Mesodermal cell (in vitro differentiated cells): ENCODE measurements at regions not wholly inside any gene's neighbourhood (a gene's known extent, or its start where the extent isn't known, plus 50 kb on each side); places are given as distances from the start of the nearest gene placed in this dataset.

Experiments
- H3K27ac ChIP-seq: 2 replicates; pipeline ENCODE4 v1.7.0; 2013; ENCODE audit warnings: mild to moderate bottlenecking, low read depth, low read length, moderate library complexity; ENCODE audit not compliant: severe bottlenecking
- H3K36me3 ChIP-seq: 2 replicates; pipeline ENCODE4 v1.7.1; 2013; ENCODE audit warnings: mild to moderate bottlenecking, low read length, moderate library complexity; ENCODE audit not compliant: control insufficient read depth, insufficient read depth
- H3K4me1 ChIP-seq: one replicate; pipeline ENCODE4 v1.7.1; 2013; ENCODE audit warnings: mild to moderate bottlenecking, low read length; ENCODE audit not compliant: insufficient read depth, control insufficient read depth, poor library complexity, severe bottlenecking
- H3K4me3 ChIP-seq: 2 replicates; pipeline ENCODE4 v1.7.0; 2013; ENCODE audit warnings: low read length, control low read depth, mild to moderate bottlenecking; ENCODE audit not compliant: insufficient read depth, poor library complexity, severe bottlenecking; ENCODE audit errors: extremely low read depth
- H3K9me3 ChIP-seq: 2 replicates; pipeline ENCODE4 v1.7.1; 2013; ENCODE audit warnings: mild to moderate bottlenecking, low read length, moderate library complexity; ENCODE audit not compliant: control insufficient read depth
- WGBS, 2 experiments: methylation state at CpG; one replicate each; pipeline ENCODE4 v1.1.5; 2013; ENCODE audit warnings: missing lambda C conversion rate in 2 of 2; ENCODE audit not compliant: insufficient coverage in 2 of 2; 5-methylcytosine and 5-hydroxymethylcytosine counted together

DNA sequence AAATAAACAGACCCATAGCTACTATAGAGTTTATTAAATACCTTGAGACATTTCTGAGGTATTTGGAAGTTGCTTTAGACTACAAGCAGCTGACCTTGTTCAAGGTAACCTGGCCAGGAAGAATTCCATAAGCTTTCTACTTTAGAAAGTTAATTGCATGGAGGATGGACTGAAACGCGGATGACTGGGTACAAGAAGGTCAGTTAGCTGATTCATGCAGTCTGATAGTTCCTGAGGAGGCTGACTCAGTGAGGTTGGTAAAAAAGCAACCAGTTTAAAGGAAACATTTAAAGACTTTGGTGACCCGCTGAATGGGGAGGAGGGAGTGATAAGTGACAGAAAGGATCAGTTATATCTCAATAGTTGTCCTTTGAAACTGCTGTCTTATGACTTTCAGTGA is 670.1 kb upstream of the CDH9 start:
- Histone ChIP-seq H3K36me3 (no peaks in the 10 kb centered on the region), H3K27ac (peak overlapping the region; percentile 20), H3K9me3 (no peaks in the 10 kb centered on the region), H3K4me3 (no peak overlapping the region), H3K4me1 (peaks cover 12% of the 10 kb centered on the region)
- WGBS, 2 experiments, result 43 to 72% methylated on average over 2 to 3 of the region's 3 CpGs

- H3K27ac ChIP-seq, result no peak overlapping the region
- peaks cover 24% of the 10 kb centered on the region for H3K4me1 ChIP-seq
- H3K4me3 ChIP-seq, result no peak overlapping the region
- no peaks in the 10 kb centered on the region for H3K9me3 ChIP-seq
- H3K36me3 ChIP-seq, result no peaks in the 10 kb centered on the region
Measured at GRCh38 chr5:27706832-27707231, 668.4 kb upstream of the CDH9 start.

GRCh38 chr5:27705661-27706060 is 667.3 kb upstream of the CDH9 start:
- Histone ChIP-seq H3K4me1 (peaks cover 28% of the 10 kb centered on the region), H3K27ac (no peak overlapping the region), H3K36me3 (no peaks in the 10 kb centered on the region), H3K4me3 (no peak overlapping the region), H3K9me3 (no peaks in the 10 kb centered on the region)
- WGBS, 2 experiments, result no CpG with 5 or more reads among the region's 3 CpGs

- no peak overlapping the region for H3K4me3 ChIP-seq
- peak overlapping the region; percentile 70 for H3K27ac ChIP-seq
- WGBS, 2 experiments, result 50% methylated on average over 1 of the region's 7 CpGs; no CpG with 5 or more reads in 1 of the 2 experiments
- no peaks in the 10 kb centered on the region for H3K36me3 ChIP-seq
- H3K9me3 ChIP-seq, result no peaks in the 10 kb centered on the region
- peaks cover 16% of the 10 kb centered on the region for H3K4me1 ChIP-seq
Measured at GRCh38 chr5:27701931-27702903, 663.8 kb upstream of the CDH9 start.

- no peaks in the 10 kb centered on the region for H3K9me3 ChIP-seq
- no peak overlapping the region for H3K4me3 ChIP-seq
- no peak overlapping the region for H3K27ac ChIP-seq
- H3K4me1 ChIP-seq, result peaks cover 16% of the 10 kb centered on the region
- no peaks in the 10 kb centered on the region for H3K36me3 ChIP-seq
Measured at GRCh38 chr5:27700526-27700925, 662.1 kb upstream of the CDH9 start.

- H3K9me3 ChIP-seq, result no peaks in the 10 kb centered on the region
- H3K36me3 ChIP-seq, result no peaks in the 10 kb centered on the region
- H3K4me3 ChIP-seq, result no peak overlapping the region
- 80 to 83% methylated on average over 2 of the region's 3 CpGs for WGBS, 2 experiments
- H3K4me1 ChIP-seq, result no peaks in the 10 kb centered on the region
- H3K27ac ChIP-seq, result no peak overlapping the region
Measured at GRCh38 chr5:27682600-27682999, 644.2 kb upstream of the CDH9 start.

GRCh38 chr5:27652505-27652904 is 614.1 kb upstream of the CDH9 start:
- Histone ChIP-seq H3K9me3 (no peaks in the 10 kb centered on the region), H3K4me3 (no peak overlapping the region), H3K36me3 (no peaks in the 10 kb centered on the region), H3K4me1 (no peaks in the 10 kb centered on the region), H3K27ac (no peak overlapping the region)
- WGBS, 2 experiments, result 81% methylated on average over 3 of the region's 4 CpGs; no CpG with 5 or more reads in 1 of the 2 experiments

GRCh38 chr5:27639005-27639612 is 600.7 kb upstream of the CDH9 start:
- H3K9me3 ChIP-seq, result no peaks in the 10 kb centered on the region
- WGBS, 2 experiments, result 86 to 87% methylated on average over 4 of the region's 6 CpGs
- no peak overlapping the region for H3K27ac ChIP-seq
- no peaks in the 10 kb centered on the region for H3K36me3 ChIP-seq
- no peak overlapping the region for H3K4me3 ChIP-seq
- no peaks in the 10 kb centered on the region for H3K4me1 ChIP-seq

GRCh38 chr5:27619982-27620381 is 581.6 kb upstream of the CDH9 start:
- 100% methylated on average over 1 of the region's 2 CpGs; no CpG with 5 or more reads in 1 of the 2 experiments for WGBS, 2 experiments
- Histone ChIP-seq H3K4me1 (no peaks in the 10 kb centered on the region), H3K9me3 (no peaks in the 10 kb centered on the region), H3K36me3 (no peaks in the 10 kb centered on the region), H3K27ac (no peak overlapping the region), H3K4me3 (no peak overlapping the region)

- Histone ChIP-seq H3K9me3 (no peaks in the 10 kb centered on the region), H3K4me3 (no peak overlapping the region), H3K27ac (no peak overlapping the region), H3K4me1 (no peaks in the 10 kb centered on the region), H3K36me3 (no peaks in the 10 kb centered on the region)
- whole genome bisulfite sequencing, 2 experiments, result no CpG with 5 or more reads among the region's 3 CpGs
Measured at GRCh38 chr5:27612161-27612560, 573.8 kb upstream of the CDH9 start.

DNA sequence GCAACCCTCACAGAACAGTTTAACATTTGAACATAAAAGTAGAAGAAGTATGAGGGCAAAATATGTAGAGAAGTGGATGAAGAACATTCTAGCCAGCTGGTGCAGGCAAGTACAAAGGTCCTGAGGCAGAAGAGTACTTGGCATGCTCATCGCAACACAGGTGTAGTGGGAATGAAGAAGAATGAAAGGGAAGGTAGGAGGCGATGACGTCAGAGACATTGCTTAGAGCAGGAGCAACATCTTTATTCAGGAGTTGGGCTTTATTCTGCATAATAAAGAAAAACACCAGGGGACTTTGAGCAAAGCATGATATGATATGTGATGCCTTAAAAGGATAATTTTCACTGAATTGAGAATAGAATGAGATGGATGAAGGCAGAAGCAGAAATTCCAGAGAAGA is 570.6 kb upstream of the CDH9 start:
- Histone ChIP-seq H3K27ac (no peak overlapping the region), H3K36me3 (no peaks in the 10 kb centered on the region), H3K4me3 (no peak overlapping the region), H3K4me1 (no peaks in the 10 kb centered on the region), H3K9me3 (no peaks in the 10 kb centered on the region)
- 81 to 89% methylated on average over 3 of the region's 3 CpGs for whole genome bisulfite sequencing, 2 experiments
